Body of pancreas (tissue), 4 donors: ENCODE measurements at regions not wholly inside any gene's neighbourhood (a gene's known extent, or its start where the extent isn't known, plus 50 kb on each side); places are given as distances from the start of the nearest gene placed in this dataset.

Experiments used
- CTCF ChIP-seq, 7 experiments: fragments of 450-650 bp in 4 of 7; fragments of 200-600 bp in 3 of 7; sonication (generic) in 3 of 7; IDR thresholded peaks; one replicate each; pipeline ENCODE4 v1.5.1; 2016 to 2019; ENCODE audit warnings: antibody characterized with exemption in 7 of 7
- POLR2A ChIP-seq, 3 donors: fragments of 450-650 bp; IDR thresholded peaks; one replicate each; pipeline ENCODE4 v1.6.1; 2016; ENCODE audit warnings: antibody characterized with exemption in 3 of 3, mild to moderate bottlenecking in 2 of 3

GRCh38 chr7:115349635-115350034 is 427.7 kb downstream of the MDFIC start:
- TF ChIP-seq CTCF (IDR thresholded peaks at IDR 0.05), result no peak
- no peak for TF ChIP-seq POLR2A (IDR thresholded peaks at IDR 0.05)
